ENCODE measurements at regions not wholly inside any gene's neighbourhood (a gene's known extent, or its start where the extent isn't known, plus 50 kb on each side); places are given as distances from the start of the nearest gene placed in this dataset.

GRCh38 chrX:144790148-144790547 is 457.2 kb upstream of the SPANXN1 start:
- TF ChIP-seq, protein P1, sequence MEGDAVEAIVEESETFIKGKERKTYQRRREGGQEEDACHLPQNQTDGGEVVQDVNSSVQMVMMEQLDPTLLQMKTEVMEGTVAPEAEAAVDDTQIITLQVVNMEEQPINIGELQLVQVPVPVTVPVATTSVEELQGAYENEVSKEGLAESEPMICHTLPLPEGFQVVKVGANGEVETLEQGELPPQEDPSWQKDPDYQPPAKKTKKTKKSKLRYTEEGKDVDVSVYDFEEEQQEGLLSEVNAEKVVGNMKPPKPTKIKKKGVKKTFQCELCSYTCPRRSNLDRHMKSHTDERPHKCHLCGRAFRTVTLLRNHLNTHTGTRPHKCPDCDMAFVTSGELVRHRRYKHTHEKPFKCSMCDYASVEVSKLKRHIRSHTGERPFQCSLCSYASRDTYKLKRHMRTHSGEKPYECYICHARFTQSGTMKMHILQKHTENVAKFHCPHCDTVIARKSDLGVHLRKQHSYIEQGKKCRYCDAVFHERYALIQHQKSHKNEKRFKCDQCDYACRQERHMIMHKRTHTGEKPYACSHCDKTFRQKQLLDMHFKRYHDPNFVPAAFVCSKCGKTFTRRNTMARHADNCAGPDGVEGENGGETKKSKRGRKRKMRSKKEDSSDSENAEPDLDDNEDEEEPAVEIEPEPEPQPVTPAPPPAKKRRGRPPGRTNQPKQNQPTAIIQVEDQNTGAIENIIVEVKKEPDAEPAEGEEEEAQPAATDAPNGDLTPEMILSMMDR (conservative IDR thresholded peaks at IDR 0.05), result no peak
- TF ChIP-seq ZFX (IDR thresholded peaks at IDR 0.05), result no peak

Measured in C4-2B (cell line).